K562 (cell line): ENCODE measurements at regions not wholly inside any gene's neighbourhood (a gene's known extent, or its start where the extent isn't known, plus 50 kb on each side); places are given as distances from the start of the nearest gene placed in this dataset.

Experiments
- EZH2 ChIP-seq: IDR thresholded peaks from 2 replicates; pipeline ENCODE4 v1.6.1; 2012; ENCODE audit warnings: low read depth, mild to moderate bottlenecking, inconsistent platforms, low read length, borderline replicate concordance
- KAT8 ChIP-seq: fragments of 450-650 bp; IDR thresholded peaks from 2 replicates; pipeline ENCODE4 v1.6.1; 2016; ENCODE audit warnings: low read depth, mild to moderate bottlenecking
- MITF ChIP-seq: IDR thresholded peaks from 2 replicates; pipeline ENCODE4 v1.6.1; 2014; ENCODE audit warnings: antibody characterized with exemption
- RBBP5 ChIP-seq: fragments of 200-600 bp; sonication (generic); IDR thresholded peaks from 2 replicates; pipeline ENCODE4 v1.6.1; 2012; ENCODE audit warnings: borderline replicate concordance, mild to moderate bottlenecking, low read length, control low read depth, inconsistent platforms; ENCODE audit not compliant: insufficient read depth, poor library complexity, severe bottlenecking
- SIN3A ChIP-seq, 2 experiments: fragments of 150-350 bp in 1 of 2; IDR thresholded peaks; 2 replicates each; pipeline ENCODE4 v1.6.1; 2011 to 2016; ENCODE audit warnings: borderline replicate concordance in 2 of 2, low read depth in 2 of 2, low read length in 2 of 2, mild to moderate bottlenecking in 2 of 2, moderate library complexity in 2 of 2; ENCODE audit not compliant: control insufficient read depth in 1 of 2
- SLC30A9 ChIP-seq: fragments of 250-450 bp; sonication (Bioruptor Pico); IDR thresholded peaks from 2 replicates; pipeline ENCODE4 v1.8.0; 2022; ENCODE audit warnings: mild to moderate bottlenecking, moderate library complexity
- ZNF347 ChIP-seq: fragments of 450-650 bp; formaldehyde crosslinking; IDR thresholded peaks from 2 replicates; pipeline ENCODE4 v1.4.0; 2020; ENCODE audit warnings: low read depth, mild to moderate bottlenecking, moderate library complexity
- ZNF41 ChIP-seq: fragments of 250-450 bp; sonication (Bioruptor Pico); conservative IDR thresholded peaks from 2 replicates; pipeline ENCODE4 v1.4.0; 2020; ENCODE audit warnings: mild to moderate bottlenecking
- TF ChIP-seq, protein P1 (sequence below), 3 experiments: IDR thresholded peaks in 2 of 3; conservative IDR thresholded peaks in 1 of 3; 2 replicates each; pipeline ENCODE4 v1.5.1; 2011 to 2012; ENCODE audit warnings: low read length in 3 of 3, mild to moderate bottlenecking in 3 of 3, control low read depth in 2 of 3, improper control_type of control experiment in 1 of 3, inconsistent platforms in 1 of 3, low read depth in 1 of 3, mixed read lengths in 1 of 3, moderate library complexity in 1 of 3; ENCODE audit not compliant: insufficient read depth in 2 of 3

DNA sequence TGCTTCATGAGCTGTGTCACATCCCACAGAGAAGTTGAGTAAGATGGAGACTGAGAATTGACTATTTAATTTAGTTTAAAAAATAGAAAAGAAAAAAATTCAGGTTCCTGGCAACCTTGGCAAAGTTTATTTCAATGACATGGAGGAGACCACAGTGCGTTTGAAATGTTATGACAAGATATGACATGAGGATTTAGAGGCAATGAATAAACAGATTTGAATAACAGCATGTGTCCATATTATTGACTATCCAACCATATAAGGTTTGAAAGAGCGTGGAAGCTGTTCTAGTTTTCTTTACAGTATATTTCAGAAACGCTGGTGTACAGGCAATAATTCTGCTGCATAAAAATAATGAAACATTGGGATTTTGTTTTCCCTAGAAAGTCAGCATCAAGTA, 303.9 kb downstream of the SMOC2 start:
- TF ChIP-seq EZH2 (no peak), ZNF41 (CRISPR knock-in tag) (no peak), SIN3A (IDR thresholded peaks at IDR 0.05; ENCODE audit: borderline replicate concordance in 2 of 2, control insufficient read depth in 1 of 2, low read depth in 2 of 2, low read length in 2 of 2) (no peak), MITF (no peak), KAT8 (no peak), ZNF347 (CRISPR knock-in tag) (no peak), RBBP5 (no peak), SLC30A9 (CRISPR knock-in tag) (no peak)
- TF ChIP-seq, protein P1, sequence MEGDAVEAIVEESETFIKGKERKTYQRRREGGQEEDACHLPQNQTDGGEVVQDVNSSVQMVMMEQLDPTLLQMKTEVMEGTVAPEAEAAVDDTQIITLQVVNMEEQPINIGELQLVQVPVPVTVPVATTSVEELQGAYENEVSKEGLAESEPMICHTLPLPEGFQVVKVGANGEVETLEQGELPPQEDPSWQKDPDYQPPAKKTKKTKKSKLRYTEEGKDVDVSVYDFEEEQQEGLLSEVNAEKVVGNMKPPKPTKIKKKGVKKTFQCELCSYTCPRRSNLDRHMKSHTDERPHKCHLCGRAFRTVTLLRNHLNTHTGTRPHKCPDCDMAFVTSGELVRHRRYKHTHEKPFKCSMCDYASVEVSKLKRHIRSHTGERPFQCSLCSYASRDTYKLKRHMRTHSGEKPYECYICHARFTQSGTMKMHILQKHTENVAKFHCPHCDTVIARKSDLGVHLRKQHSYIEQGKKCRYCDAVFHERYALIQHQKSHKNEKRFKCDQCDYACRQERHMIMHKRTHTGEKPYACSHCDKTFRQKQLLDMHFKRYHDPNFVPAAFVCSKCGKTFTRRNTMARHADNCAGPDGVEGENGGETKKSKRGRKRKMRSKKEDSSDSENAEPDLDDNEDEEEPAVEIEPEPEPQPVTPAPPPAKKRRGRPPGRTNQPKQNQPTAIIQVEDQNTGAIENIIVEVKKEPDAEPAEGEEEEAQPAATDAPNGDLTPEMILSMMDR (IDR thresholded peaks at IDR 0.05 in 2 of 3, conservative IDR thresholded peaks at IDR 0.05 in 1 of 3; ENCODE audit: insufficient read depth in 2 of 3, low read depth in 1 of 3, low read length in 3 of 3) = no peak
